ENCODE measurements at regions not wholly inside any gene's neighbourhood (a gene's known extent, or its start where the extent isn't known, plus 50 kb on each side); places are given as distances from the start of the nearest gene placed in this dataset.
"Not testable (repeated sequence)": the region's sequence is repeated elsewhere in the genome, so short reads cannot be mapped to it uniquely, and the experiment has no call there.

DNA sequence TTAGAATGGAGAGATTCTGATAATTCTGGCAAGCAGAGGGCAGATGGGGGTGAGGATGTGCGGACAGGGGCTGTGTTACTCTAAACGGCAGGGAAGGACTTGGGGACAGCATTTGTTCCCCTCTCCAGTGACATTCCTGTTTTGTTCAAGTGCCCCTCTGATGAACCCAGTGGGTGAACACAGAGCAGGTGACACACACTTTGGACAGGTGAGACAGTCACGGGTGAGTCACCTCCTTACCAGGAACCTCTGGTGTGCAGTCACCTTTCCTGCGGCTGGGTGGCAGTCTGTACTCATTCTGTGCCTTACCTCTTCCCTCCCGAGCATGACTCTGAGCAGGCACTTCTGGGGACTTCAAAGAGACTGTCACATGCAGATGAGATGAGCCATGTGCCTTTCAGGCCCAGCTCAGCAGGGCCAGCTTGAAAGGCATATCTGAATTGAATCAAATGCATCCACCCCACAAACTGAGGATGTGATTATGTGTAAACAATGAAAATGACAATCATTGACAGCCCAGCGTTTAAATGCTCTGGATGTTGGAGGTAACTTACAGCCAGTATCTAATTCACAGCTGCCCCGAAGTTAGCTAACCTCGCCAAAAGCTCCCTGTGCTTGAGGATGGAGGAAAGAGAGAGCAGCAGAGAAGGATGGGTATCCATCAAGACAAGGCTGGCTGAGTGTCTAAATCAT is 362.4 kb downstream of the BCL2L11 start:
- DNase-seq, result not testable (repeated sequence)

- DNase-seq, result not testable (repeated sequence)
These were observed 363.4 kb downstream of the BCL2L11 start for GRCh38 chr2:111484097-111484496.

DNA sequence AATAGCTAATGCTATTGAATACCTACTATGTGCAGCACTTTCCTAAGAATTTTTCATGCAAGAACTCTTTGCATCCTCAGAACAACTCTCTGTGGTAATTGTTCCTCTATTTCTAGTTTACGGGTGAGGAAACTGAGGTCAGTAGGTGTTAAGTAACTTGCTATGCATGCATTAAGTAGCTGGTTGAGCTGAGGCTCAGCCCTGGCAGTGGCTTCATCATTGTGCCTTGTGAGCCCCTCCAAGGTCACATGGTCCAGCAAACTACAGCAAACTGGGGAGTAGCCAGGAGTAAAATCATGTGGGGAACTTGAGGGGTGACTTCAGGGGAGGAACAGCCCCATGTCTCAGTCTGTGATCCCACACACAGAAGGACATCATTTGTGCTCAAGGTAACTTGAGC is 365.2 kb downstream of the BCL2L11 start:
- DNase-seq, result not testable (repeated sequence)

DNA sequence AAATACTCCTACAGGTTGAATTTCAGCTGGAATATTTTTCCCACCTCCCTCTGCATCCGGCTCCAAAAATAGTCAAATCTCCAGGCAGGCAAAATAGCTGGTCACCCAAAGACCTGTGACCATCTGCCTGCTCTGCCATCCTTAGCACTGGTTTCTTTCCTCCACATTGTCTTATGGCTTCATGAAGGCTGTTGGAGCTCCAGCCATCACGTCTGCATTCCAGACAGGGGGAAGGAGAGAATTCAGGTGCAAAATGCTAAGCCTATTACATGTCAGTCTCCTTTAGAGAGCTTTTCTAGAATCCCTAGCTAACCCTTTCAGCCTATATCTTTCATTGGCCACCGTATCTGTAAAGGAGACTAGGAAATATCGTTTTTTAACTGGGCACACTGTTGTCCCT is 367.7 kb downstream of the BCL2L11 start:
- not testable (repeated sequence) for DNase-seq

DNA sequence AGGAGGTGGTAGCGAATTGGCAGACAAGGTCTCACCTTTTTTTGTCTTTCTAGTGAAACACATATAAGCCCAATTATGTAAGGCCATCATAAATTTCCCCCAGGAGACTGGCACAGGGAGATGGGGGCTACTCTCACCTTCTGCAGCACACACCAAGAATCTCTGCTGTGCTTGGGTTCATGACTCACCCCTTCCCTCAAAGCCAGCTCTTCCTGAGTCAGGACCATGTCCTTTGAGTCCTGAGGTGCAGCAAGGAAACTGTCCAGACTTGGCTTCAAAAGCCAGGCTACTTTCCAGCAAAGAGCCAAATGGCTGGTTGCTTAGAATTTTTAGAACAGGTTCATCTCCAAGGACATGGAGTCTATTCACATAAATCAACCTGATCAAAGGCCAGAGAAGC is 368.7 kb downstream of the BCL2L11 start:
- not testable (repeated sequence) for DNase-seq

GRCh38 chr2:111491181-111491580 is 370.5 kb downstream of the BCL2L11 start:
- DNase-seq, result not testable (repeated sequence)

GRCh38 chr2:111491614-111492013 is 370.9 kb downstream of the BCL2L11 start:
- DNase-seq, result not testable (repeated sequence)

DNA sequence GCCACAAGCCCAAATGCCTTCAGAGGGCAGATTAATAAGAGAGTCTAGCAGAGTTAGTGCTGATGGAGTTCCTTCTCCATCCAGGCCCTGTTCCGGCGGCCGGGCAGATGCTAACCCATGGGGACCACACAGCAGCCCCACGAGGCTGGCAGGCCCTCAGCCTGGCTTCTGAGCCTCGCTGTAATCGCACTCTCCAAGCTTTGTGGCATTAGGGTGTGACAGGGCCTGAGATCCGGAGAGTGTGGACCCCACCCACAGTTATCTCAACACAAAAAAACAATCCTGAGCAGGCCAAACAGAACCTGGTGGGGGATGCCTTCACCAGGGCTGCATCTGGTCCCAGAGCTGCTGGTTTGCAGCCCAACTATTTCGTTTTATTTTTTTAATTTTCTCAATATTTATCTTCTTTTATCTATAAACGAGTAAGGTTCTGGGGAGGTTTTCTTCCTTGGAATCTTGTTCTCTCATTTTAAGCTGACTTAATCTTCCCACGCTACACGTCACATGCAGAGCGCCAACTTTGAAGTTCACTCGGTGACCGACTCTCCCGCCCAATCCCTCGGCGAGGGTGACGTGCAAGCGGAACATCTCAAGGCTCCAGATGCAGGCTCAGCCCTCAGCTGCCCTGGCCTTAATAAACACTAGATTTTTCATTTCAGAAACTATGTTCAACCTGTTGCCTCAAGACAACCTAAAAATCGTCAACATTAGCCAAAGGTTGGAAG is 372.4 kb downstream of the BCL2L11 start:
- not testable (repeated sequence) for DNase-seq

DNA sequence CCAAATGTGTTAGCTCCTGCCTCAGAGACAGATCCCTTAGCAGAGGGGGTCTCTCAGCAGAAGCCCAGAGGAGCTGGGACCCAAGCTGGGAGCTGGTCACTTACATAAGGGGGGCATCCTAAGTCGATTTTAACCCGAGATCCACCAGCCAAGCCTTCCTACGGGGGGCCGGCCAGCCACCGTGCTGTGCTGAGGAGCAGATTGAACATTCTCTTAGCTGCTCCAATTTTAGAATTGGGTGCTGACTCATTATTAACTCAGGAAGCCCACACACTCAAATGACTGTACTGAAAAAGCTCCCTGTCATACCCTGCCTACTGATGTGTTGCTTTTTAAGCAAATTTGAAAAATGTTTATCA is 373.0 kb downstream of the BCL2L11 start:
- not testable (repeated sequence) for DNase-seq

DNA sequence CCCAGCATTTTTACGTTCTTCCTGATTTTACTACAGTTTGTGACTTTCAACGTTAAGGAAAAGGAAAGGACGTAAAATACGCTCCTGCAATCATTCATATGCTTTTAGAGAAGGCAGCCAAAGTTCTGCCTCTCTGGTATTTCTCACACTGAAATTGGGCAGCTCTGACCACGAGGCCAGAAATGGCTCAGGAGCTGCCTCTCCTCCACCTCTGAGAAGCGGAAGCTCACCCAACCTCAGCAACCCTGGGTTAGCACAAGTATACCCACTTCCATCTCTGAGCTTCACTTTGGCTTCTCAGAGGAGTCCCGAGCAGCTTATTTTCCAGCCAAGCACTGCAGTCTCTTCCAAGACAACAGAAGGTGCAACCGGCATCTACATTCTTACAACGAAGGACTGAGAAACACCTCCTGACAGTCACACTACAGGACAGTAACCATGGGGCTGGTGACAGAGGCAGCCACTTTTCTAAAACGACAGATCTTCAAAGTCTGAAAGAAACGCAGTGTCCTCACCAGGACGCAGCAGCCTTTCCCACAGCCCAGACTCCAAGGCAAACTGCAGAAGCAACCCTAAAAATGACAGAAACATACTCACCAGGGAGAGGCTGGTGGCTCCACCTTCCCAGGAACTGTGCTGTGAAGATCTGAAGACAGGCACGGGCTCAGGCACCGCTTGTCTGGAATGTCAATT is 373.7 kb downstream of the BCL2L11 start:
- DNase-seq, result not testable (repeated sequence)

GRCh38 chr2:111494981-111495315 is 374.2 kb downstream of the BCL2L11 start:
- not testable (repeated sequence) for DNase-seq

- not testable (repeated sequence) for DNase-seq
These were observed 374.9 kb downstream of the BCL2L11 start for GRCh38 chr2:111495636-111496035.

DNA sequence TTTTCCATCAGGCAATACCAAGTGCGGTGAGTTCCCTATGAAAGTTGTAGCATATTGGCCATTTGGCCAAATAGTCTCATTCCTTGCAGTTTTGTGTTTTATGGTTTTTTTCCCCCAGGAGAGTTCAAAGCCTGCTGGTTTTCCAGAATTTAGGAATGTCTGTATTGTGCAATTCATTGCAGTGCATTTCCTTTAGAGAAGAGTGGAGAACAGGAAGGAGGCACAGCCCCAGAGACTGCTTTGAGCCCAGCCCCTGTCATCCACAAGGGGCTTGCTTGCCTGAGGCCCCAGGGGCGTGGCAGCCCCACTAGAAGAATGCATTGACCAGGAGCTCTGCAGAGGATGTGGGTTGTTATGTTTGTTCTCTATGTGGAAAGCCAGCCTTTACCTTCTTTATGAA is 375.5 kb downstream of the BCL2L11 start:
- DNase-seq, result not testable (repeated sequence)

DNA sequence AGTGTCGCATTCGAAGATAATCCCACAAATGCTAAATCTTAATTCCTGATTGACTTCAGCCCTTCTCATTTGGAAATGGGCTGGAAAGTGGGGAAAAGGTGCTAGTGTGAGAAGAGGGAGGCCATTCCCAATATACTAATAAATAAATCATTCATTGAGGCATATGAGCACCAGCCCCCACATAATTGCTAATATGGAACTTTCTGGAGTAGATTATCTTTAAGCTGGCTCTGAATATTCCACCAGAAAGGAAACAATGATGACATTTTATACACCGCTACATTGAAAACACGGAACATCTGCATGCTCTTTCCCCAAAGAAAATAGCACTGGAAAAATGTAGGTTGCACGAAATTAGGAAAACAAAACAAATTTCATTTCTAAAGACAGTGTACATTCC is 376.1 kb downstream of the BCL2L11 start:
- not testable (repeated sequence) for DNase-seq

DNA sequence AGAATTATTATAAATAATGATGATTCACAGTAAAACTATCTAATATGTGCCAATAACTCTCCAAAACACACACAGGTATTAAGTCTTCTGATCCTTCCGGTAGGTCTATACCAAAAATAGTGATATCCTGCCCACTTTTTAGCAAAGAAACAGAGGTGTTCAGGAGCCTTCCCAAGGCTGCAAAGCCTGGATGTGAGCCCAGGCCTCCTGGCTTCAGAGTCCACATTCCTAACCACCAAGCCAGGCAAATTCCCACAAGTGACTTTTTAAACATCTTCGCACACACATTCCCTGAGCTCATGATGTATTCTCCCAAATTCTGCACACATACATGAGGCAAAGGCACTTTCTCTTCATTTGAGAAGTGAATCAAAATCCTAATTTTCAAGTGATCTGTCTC is 376.6 kb downstream of the BCL2L11 start:
- not testable (repeated sequence) for DNase-seq

DNA sequence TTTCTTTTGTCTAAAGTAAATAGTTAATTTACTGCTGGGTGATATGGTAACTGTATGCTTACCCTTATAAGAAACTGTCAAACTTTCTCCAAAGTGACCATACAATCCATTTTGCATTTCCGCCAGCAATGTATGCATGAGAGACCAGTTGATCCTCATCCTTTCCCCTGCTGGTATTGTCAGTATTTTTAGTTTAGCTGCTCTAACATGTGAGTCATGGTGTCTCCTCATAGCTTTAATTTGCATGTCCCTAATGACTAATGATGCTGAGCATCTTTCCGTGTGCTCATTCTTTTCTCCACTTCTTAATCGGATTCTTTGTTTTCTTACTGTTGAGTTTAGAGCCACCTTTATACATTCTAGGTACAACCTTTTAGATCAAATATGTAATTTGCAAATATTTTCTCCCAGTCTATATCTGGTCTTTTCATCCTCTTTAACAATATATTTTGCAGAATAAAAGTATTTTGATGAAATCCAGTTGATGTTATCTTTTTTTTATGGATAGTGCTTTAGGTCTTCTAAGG is 379.9 kb downstream of the BCL2L11 start:
- not testable (repeated sequence) for DNase-seq

- not testable (repeated sequence) for DNase-seq
These were observed 380.0 kb downstream of the ANAPC1 start for GRCh38 chr2:111503844-111504570.

- DNase-seq, result not testable (repeated sequence)
These were observed 379.4 kb downstream of the ANAPC1 start for GRCh38 chr2:111504571-111504942.

DNA sequence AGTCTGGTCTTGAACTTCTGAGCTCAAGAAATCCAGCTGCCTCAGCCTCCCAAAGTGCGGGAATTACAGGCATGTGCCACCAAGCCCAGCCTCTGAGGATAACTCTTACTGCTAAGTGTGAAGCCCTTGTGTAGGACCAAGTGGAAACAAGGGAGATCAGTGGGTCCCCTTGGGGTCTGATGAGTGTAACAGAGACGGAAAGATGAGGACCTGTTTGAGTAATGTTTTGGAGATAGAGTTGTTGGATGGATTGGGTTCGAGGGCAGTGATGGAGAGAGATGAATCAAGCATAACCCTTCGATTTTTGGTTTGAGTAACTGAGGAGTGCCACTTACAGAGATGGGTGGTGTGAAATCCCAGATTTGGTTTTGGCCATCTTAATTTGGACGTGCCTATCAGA is 378.7 kb downstream of the ANAPC1 start:
- DNase-seq, result not testable (repeated sequence)

DNA sequence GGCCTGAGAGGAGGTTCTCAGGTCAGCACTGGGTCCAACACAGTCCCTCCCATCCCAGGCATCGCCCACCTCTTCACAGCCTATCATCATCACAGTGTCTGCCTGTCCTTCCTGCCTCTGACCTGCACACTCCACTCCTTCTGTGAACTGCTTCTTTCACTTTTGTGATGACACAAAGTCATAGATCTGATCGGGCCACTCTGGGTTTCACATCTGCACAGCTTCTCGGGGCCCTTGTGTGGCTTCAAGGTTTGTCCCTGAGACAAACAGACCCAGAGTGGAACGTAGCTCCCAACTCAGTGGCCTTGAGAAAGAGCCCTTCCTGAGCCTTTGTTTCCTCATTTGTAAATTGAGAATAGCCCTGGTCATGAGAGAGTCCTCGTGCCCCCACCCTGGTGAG is 377.1 kb downstream of the ANAPC1 start:
- DNase-seq, result not testable (repeated sequence)

- not testable (repeated sequence) for DNase-seq
These were observed 374.6 kb downstream of the ANAPC1 start for GRCh38 chr2:111509225-111509869.

GRCh38 chr2:111510384-111510783 is 373.6 kb downstream of the ANAPC1 start:
- DNase-seq, result not testable (repeated sequence)
